ENCODE measurements at regions not wholly inside any gene's neighbourhood (a gene's known extent, or its start where the extent isn't known, plus 50 kb on each side); places are given as distances from the start of the nearest gene placed in this dataset.

DNA sequence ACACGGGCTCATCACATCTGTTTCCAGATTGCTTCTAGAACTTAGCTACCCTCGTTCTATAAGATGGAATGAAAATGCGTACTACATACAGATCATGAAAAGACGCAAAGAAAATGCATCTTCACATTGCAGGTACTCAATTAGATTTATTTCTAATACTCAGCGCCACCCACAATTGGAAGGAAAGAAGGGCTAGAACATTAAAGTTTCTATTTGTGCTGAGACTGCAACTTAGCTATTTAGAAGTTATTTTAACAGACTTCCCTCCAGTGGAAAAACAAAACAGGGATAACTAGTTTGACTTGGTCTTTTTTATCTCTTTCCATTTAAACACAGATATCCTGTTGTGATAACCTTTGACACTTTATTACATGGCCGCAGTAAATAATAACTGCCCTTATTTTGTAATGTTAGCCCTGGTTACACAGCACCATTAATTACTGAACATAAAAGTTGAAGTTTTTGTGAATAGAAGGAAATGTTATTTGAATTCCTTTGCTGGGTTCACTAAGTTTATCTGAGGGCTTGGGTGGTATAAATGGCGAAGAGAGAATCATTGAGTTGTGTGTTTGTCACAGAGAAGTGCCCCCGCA is 86.9 kb upstream of the SLC25A26 start:
- Histone ChIP-seq H3K27ac (ENCODE audit: low read depth in 1 of 2, low read length in 2 of 2) (no peak overlapping the region), H4K20me1 (ENCODE audit: insufficient read depth, low read length) (no peaks in the 10 kb centered on the region), H3K4me2 (replicated peaks; ENCODE audit: extremely low read depth, low read length, poor library complexity, severe bottlenecking) (no peak overlapping the region), H2AFZ (ENCODE audit: insufficient read depth, low read depth, low read length, poor library complexity, severe bottlenecking) (no peak overlapping the region), H3K36me3 (replicated peaks in 1 of 2; ENCODE audit: control insufficient read depth in 1 of 2, insufficient read depth in 2 of 2, low read length in 2 of 2) (no peaks in the 10 kb centered on the region), H3K4me1 (ENCODE audit: control insufficient read depth in 1 of 2, insufficient read depth in 2 of 2, low read length in 2 of 2) (no peaks in the 10 kb centered on the region), H3K9me3 (replicated peaks in 1 of 2; ENCODE audit: control insufficient read depth in 1 of 2, insufficient read depth in 1 of 2, low read length in 2 of 2) (no peaks in the 10 kb centered on the region), H3K27me3 (ENCODE audit: control insufficient read depth in 2 of 2, insufficient read depth in 2 of 2, low read length in 2 of 2) (no peaks in the 10 kb centered on the region), H3K9ac (ENCODE audit: insufficient read depth, low read length, poor library complexity, severe bottlenecking) (no peak overlapping the region), H3K4me3 (replicated peaks in 1 of 3; ENCODE audit: low read depth in 2 of 3, low read length in 3 of 3) (no peak overlapping the region), H3K79me2 (ENCODE audit: insufficient read depth, low read length) (no peaks in the 10 kb centered on the region)
- peaks cover 0 to 3% (median 0%) of the 10 kb centered on the region in 7 donors for H3K9me3 Mint-ChIP-seq
- H3K4me3 Mint-ChIP-seq: no peak overlapping the region
- WGBS (ENCODE audit: insufficient coverage): 92% methylated on average over 2 of the region's 8 CpGs
- DNase-seq: no peak
- no peaks in the 10 kb centered on the region for H3K36me3 Mint-ChIP-seq
- H3K4me1 Mint-ChIP-seq: no peaks in the 10 kb centered on the region
- TF ChIP-seq, protein P1, sequence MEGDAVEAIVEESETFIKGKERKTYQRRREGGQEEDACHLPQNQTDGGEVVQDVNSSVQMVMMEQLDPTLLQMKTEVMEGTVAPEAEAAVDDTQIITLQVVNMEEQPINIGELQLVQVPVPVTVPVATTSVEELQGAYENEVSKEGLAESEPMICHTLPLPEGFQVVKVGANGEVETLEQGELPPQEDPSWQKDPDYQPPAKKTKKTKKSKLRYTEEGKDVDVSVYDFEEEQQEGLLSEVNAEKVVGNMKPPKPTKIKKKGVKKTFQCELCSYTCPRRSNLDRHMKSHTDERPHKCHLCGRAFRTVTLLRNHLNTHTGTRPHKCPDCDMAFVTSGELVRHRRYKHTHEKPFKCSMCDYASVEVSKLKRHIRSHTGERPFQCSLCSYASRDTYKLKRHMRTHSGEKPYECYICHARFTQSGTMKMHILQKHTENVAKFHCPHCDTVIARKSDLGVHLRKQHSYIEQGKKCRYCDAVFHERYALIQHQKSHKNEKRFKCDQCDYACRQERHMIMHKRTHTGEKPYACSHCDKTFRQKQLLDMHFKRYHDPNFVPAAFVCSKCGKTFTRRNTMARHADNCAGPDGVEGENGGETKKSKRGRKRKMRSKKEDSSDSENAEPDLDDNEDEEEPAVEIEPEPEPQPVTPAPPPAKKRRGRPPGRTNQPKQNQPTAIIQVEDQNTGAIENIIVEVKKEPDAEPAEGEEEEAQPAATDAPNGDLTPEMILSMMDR (IDR thresholded peaks at IDR 0.05): no peak
- peaks cover 2 to 10% (median 3%) of the 10 kb centered on the region in 3 donors for H3K27me3 Mint-ChIP-seq (ENCODE audit: low read depth in 3 of 3)
- intact Hi-C loops (cut with micrococcal nuclease): no loop called here
- no peak overlapping the region for H3K27ac Mint-ChIP-seq

- no peaks in the 10 kb centered on the region for H3K4me1 ChIP-seq (ENCODE audit: control insufficient read depth in 1 of 2, insufficient read depth in 2 of 2, low read length in 2 of 2)
- H4K20me1 ChIP-seq (ENCODE audit: insufficient read depth, low read length): no peaks in the 10 kb centered on the region
- H2AFZ ChIP-seq (ENCODE audit: insufficient read depth, low read depth, low read length, poor library complexity, severe bottlenecking): no peak overlapping the region
- intact Hi-C loops (cut with micrococcal nuclease): no loop called here
- H3K36me3 ChIP-seq (replicated peaks in 1 of 2; ENCODE audit: control insufficient read depth in 1 of 2, insufficient read depth in 2 of 2, low read length in 2 of 2): no peaks in the 10 kb centered on the region
- DNase-seq: no peak
- H3K4me3 ChIP-seq (replicated peaks in 1 of 3; ENCODE audit: low read depth in 2 of 3, low read length in 3 of 3): no peak overlapping the region
- Mint-ChIP-seq H3K9me3 (peaks cover 0 to 2% (median 0%) of the 10 kb centered on the region in 7 donors), H3K4me1 (no peaks in the 10 kb centered on the region), H3K27ac (no peak overlapping the region), H3K27me3 (ENCODE audit: low read depth in 3 of 3) (peaks cover 2 to 7% (median 3%) of the 10 kb centered on the region in 3 donors), H3K4me3 (no peak overlapping the region), H3K36me3 (no peaks in the 10 kb centered on the region)
- TF ChIP-seq, protein P1 (IDR thresholded peaks at IDR 0.05): no peak
- H3K4me2 ChIP-seq (replicated peaks; ENCODE audit: extremely low read depth, low read length, poor library complexity, severe bottlenecking): no peak overlapping the region
- WGBS (ENCODE audit: insufficient coverage): 90% methylated on average over 2 of the region's 6 CpGs
- H3K27ac ChIP-seq (ENCODE audit: low read depth in 1 of 2, low read length in 2 of 2): no peak overlapping the region
- H3K9me3 ChIP-seq (replicated peaks in 1 of 2; ENCODE audit: control insufficient read depth in 1 of 2, insufficient read depth in 1 of 2, low read length in 2 of 2): no peaks in the 10 kb centered on the region
- H3K79me2 ChIP-seq (ENCODE audit: insufficient read depth, low read length): no peaks in the 10 kb centered on the region
- no peak overlapping the region for H3K9ac ChIP-seq (ENCODE audit: insufficient read depth, low read length, poor library complexity, severe bottlenecking)
- H3K27me3 ChIP-seq (ENCODE audit: control insufficient read depth in 2 of 2, insufficient read depth in 2 of 2, low read length in 2 of 2): no peaks in the 10 kb centered on the region
These were observed 87.6 kb upstream of the SLC25A26 start for GRCh38 chr3:66133050-66133757.

Data from CD14-positive monocyte (primary cell).